GM18499 (cell line): ENCODE measurements at regions not wholly inside any gene's neighbourhood (a gene's known extent, or its start where the extent isn't known, plus 50 kb on each side); places are given as distances from the start of the nearest gene placed in this dataset.
"Not testable (repeated sequence)": the region's sequence is repeated elsewhere in the genome, so short reads cannot be mapped to it uniquely, and the experiment has no call there.

Experiments
- ATAC-seq: cut with Tn5 transposase; IDR thresholded peaks from one replicate; pipeline ENCODE4 v1.9.1; 2021; ENCODE audit warnings: moderate number of reproducible peaks; ENCODE audit not compliant: insufficient read depth, unreplicated experiment

DNA sequence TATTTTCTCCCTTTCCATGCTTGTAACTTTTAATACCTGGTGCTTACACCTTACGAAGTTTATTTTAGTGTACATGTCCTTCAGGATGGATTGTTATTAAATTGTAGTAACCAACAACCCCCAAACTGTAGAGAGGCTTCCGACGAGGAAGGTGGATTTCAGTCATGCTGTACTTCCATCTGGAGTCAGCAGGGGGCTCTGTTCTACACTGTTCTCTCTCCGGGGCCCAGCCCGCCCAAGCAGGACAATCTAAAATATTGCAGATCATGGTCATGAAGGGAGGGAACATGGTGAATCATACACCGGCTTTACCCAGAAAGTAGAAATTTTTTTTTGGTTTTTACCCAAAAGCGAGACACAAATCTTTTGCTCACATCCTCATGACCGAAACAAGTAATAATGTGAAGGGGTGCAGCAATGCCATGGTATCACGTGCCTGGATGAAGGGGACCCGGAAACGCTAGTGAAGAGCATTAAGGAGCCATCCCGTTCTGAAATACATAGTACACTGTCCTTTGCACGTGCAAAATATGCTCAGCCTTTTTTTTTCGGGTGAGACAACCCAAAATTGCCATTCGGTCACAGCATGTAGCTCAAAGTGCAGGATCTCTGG is 884.8 kb downstream of the EPHA4 start:
- no peak for ATAC-seq

DNA sequence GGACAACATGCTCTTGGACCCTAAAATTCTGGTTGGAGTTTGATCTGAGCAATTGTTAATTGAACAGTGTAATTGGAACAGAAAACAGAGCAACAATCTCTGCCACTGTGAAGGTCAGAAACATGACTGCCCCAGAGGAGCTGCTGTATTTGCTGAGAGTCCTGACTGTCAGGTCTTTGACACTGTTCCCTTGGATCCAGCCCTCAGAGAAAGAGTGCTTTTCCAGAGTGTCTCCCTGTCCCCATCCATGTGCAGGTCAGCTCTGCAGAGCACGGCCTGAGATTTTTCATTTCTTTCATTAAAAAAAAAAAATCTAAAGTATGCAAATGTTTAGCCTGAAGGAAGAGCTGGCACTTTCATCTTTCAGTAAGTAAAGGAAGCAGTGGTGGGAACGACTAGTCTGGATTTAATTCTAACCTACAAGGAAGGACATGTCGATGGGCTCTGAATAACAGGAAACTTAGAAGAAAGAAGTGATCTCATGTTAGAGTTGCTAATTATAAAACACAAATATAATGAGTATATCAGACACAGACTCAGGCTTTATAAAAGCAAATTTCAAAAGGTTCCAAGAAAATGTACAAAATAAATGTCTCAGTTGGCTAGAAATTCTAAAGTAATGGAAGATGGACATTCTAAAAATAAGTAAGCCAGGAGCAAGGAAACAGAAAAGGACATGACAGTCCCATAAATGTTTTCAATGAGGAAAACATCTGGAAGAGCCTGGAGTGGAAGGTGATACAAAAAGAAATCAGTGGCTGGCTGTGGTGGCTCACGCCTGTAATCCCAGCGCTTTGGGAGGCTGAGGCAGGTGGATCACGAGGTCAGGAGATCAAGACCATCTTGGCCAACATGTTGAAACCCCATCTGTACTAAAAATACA is 876.5 kb downstream of the EPHA4 start:
- ATAC-seq, result no peak

DNA sequence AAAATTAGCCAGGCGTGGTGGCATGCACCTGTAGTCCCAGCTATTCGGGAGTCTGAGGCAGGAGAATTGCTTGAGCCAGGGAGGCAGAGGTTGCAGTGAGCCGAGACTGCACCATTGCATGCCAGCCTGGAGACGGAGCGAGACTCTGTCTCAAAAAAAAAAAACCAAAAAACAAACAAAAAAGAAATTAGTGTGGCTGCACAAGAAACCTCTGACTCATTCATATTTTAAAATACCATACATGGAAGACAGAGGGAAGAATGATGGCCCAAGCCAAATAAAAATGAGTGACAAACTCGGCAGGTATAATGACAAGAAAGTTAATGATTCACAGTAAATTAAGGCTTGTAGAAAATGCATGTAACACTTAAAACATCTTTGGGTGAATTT is 875.8 kb downstream of the EPHA4 start:
- ATAC-seq, result no peak

DNA sequence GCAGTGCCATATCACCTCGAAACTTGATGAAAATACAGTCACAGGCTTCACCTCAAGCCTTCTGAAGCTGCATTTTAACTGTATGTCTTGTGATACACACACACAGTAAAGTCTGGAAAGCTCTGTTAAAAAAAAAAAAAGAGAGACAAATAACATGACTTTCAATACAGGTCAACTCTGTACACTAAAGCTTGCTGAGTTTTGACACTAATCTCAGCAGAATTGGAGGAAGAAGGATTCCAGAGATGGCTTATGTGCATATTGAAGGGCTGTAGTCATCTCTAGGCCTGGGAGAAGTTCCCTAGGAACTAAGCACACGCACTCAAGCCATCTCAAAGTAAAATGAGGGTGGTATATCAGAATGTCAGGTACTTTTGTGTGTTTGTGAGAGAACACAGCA is 875.1 kb downstream of the EPHA4 start:
- no peak for ATAC-seq

DNA sequence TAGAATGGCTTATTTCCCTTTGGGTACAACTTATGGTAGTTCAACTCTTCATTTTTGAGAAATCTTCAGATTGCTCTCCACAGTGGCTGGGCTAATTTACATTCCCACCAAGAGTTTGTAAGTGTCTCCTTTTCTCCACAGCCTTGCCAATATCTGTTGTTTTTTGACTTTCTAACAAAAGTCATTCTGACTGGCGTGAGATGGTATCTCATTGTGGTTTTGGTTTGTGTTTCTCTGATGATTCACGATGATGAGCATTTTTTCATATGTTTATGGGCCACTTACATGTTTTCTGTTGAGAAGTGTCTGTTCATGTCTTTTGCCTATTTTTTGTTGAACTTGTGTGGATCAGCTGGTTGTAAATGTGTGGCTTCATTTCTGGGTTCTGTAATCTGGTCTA is 871.0 kb downstream of the EPHA4 start:
- no peak for ATAC-seq

DNA sequence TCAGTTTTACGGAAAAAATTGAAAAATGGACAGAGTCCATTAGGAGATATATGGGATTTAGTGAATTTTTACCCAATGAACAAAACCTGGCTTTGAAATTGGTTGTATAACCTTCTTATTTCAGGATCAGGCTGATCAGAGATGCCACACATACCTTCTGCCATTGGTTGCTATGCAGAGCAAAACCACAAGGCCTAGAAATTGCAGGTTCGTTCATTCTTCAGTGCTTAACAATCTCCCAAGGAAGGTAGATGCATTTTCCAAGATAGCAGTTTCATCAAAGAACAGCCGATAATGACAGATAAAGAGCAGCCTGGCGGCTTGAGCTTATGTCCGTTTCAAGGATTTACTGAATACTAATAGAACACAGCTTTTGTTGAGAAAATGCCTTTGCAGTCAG is 868.8 kb downstream of the EPHA4 start:
- no peak for ATAC-seq

DNA sequence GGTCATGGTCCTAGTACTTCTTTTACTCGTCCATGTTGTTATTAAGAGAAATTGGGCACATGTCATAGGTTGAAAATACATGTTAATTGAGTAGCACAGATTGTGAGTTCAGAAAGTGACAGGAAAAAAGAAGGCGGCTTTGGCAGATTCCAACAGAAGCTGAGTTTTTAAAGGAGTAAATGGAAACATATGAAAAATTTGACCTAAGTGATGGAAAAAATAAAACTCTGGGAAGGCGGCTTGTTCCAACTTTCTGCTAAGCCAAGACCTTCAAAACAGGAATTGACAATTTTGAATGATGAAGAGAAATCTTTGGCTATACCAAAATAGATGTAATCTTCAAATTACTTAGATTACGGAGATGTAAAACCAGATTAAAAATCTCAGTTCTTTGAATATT is 868.0 kb downstream of the EPHA4 start:
- no peak for ATAC-seq

DNA sequence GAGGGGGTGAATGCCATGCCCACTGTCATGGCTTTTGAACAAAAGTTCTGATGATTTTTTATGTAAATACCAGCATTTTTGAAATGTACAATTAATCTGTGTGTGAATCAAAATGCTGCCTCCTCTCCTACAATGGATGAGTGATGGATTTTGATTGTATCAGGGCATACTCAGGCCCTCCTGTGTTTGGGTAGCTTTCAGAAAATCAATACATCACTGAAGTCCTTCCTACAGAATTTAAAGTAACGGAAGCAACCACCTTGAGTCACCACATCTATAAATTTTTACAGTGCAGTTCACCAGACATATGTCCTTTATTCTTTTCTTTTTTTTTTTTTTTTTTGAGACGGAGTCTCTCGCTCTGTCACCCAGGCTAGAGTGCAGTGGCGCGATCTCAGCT is 867.3 kb downstream of the EPHA4 start:
- ATAC-seq, result no peak

DNA sequence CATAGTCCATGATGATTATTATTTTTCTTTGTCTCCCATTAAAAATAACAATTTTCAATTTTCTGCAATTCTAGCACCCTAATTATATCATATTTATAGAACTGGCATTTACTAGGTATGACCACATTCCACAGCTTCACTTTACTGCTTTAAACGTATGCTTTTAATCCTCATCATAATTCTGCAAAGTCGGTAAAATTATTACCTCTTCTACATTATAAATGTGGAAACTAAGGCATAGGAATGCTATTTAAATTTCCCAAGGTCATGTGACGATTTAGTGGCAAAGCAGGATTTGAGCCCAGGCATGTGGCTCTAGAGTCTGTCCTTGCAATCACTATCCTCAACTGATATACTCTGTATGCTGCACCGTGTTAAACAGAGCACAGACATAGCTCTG is 866.4 kb downstream of the EPHA4 start:
- no peak for ATAC-seq

DNA sequence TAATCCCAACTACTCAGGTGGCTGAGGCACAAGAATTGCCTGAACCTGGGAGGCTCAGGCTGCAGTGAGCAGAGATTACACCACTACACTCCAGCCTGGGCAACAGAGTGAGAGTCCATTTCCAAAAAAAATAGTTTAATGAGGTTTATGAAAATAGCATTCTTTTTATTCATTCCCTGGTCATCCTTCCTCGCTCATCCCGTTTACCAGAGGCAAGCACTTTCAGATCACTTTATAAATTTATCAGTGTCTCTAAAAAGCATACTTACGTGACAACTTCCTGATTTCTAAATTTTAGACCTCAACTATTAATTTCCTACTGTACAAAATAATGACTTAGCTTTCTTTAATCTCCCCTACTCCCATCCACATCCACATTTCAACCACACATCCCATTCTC is 864.8 kb downstream of the EPHA4 start:
- no peak for ATAC-seq

DNA sequence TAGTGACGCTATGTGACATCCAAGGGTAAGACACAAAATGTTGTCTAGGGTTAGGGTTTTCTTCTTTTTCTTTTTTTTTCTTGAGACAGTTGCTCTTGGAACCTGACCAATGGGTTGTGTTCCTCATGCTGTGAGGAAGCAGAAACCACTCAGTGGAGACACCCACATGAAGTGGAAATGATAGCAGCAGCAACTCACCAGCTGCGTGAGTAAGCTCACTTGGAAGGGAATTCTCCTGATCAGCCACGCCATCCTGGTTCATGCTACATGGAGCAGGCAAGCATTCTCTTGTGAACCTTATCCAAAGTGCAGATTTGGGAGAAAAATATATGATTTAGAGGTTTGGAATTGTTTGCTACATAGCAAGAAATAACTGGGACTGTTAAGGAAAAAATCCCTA is 863.7 kb downstream of the EPHA4 start:
- no peak for ATAC-seq

DNA sequence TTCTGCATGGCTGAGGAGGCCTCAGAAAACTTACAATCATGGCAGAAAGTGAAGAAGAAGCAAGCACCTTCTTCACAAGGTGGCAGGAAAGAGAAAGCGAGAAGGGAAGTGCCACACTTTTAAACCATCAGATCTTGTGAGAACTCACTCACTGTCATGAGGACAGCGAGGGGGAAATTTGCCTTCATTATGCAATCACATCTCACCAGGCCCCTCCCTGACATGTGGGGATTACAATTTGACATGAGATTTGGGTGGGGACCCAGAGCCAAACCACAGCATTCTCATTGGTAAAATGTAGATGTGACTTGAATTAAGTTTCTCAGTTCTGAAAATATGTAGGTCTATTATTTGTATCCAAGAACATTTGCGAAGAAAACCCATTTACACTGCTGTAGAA is 854.8 kb downstream of the EPHA4 start:
- no peak for ATAC-seq

DNA sequence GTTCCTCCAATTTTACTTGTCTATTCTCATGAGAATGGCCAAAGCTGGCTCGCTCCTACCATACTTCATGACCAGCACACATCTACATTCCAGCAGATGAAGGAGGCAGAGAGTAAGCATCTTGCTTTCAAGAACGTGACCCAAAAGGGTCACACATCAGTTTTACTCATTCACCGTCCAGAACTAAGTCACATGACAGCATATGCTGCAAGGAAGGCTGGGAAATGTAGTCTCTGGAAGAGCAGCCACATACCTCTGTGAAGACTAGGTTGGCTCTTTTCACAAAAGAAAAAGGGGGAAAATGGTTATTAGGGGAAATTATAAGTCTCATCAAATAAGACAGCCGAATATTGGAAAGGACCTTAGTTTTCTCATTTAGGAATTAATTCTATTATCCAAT is 835.3 kb downstream of the EPHA4 start:
- ATAC-seq, result no peak

DNA sequence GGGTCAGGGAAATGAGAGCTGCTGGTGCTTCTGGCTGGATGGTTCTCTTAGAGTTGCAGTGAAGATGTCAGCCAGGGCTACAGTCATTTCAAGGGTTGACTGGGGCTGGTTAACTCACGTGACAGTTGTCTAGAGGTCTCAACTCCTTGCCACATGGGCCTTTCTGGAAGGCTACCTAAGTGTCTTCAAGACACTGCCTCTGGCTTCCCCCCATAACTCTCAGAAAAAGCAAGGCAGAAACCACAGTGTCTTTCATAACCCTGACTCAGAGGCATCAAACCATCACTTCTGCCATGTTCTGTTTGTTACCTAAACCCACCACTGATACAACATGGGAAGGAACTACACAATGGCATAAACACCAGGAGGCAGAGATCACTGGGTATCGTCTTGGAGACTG is 828.9 kb downstream of the EPHA4 start:
- no peak for ATAC-seq

DNA sequence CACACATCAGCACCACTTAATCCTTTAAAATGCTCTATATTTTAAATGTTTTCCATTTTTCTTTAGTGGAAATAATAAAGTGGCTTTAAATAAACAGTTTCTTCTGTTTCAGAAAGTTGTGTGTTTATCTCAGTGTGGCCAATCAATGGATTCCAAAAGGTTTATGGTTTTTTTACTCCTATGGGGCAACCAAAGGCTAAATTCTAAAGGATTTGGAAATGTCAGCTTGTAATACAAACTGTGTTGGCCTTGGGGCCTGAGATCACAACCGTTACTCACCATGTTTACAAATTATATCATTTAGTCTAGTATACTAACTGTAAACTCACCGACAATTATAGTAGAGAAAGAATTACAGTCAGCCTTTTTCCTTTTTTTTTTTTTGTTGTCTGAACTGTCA is 827.2 kb downstream of the EPHA4 start:
- no peak for ATAC-seq

DNA sequence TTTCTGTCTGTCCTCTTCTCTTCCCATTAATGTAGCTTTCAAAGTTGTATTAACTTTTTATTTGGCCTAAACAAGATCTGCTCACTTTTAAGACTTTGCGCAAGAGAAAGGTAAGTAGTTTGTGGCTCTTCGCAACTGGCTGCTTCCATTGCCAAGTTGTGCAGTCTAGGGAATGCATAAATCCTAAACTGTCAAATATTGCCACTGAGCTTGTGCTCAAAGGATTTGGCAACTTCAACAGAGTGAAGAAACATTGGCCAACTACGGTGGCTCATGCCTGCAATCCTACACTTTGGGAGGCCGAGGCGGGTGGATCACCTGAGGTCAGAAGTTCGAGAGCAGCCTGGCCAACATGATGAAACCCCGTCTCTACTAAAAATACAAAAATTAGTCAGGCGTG is 826.4 kb downstream of the EPHA4 start:
- ATAC-seq, result no peak

DNA sequence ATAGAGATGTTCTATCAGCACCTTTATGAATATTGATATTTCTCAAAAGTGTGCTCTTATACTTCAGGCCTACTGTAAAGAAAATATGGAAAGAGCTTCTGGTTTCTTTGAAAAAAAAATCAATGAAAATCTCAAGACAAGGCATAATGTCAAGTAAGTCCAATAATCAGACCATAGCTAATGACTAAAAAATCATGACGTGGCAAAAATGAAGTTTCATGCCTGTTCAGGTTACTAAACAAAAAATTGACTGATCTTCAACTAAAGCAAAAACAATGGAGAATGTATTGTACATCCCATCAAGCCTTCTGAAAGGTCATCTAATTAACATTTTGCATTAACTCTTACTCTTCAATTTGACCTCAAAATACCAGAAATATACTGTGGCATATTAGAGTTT is 824.4 kb downstream of the EPHA4 start:
- ATAC-seq, result no peak

DNA sequence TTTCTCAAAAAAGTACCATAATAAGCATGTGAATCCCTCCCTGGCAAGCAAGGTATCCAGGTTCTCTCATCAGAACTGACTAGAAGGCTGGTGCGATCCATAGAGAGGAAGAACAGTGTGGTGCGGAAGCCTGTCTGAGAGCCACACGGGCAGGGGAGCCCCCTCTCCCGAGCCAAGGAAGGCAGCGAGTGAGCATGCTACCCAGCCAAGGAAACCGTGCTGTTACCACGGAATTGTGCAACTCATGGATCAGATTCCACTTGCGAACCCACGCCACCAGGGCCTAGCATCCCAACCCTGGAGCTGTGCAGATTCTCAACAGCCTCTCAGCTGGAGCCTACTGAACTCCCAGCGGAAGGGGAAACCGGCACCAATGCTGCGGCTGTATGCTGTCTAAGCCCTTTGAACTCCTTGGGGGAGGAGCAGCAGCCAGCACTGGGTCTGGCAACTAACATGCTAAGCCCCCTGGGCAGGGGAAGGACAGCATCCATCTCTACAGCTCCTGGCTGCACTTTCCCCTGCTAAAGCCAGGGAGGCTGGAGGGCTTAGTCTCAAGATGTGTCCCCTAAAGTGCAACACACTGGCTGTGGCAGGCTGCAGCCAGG is 823.1 kb downstream of the EPHA4 start:
- no peak for ATAC-seq

DNA sequence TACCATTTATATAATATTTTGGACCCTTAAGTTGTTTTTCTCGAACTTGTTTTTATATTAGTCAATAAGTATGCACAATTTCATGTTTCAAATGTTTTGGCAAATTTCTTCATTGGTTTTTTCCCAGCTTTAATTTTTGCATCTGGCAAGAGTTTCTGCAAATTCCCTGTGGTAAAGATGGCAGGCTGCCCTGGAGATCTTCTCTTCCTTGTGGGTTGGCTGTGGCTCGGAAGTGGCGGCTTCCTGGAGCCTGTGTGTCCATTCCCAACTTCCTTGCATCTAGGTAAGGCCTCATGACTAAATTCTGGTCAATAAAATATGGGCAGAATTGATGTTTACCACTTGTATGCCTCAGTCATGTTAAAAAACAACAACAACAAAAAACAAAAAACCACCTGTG is 818.6 kb downstream of the EPHA4 start:
- no peak for ATAC-seq

DNA sequence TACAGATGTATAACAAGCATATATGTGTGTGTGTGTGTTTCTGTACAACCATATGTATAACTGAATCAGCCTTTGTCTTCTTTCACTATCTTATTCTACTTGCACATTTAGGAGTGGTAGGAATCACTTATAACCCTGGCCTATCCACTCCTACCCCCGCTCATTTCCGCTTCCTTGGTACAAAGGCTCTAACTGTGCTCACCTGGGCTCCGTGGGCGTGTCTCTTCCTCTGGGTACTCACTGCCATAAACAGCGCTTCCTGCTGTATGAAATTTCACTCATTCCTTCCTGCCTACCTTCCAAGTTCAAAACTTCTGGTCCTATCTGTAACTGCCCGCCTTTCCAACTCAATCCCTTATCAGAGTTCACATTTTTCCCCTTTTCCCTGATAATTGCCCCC is 815.5 kb downstream of the EPHA4 start:
- ATAC-seq, result no peak

DNA sequence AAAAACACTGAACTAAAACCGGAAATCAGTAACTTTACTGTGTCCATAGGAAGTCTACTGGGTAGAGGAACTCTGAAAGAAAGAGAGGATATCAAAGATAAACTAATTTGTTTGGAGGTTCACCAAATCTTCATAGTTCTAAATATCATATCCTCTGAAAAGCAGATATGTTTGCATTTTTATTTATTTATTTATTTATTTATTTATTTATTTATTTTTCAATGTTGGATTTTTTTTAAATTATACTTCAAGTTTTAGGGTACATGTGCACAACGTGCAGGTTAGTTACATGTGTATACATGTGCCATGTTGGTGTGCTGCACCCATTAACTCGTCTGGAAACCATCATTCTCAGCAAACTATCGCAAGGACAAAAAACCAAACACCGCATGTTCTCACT is 813.7 kb downstream of the EPHA4 start:
- not testable (repeated sequence) for ATAC-seq

DNA sequence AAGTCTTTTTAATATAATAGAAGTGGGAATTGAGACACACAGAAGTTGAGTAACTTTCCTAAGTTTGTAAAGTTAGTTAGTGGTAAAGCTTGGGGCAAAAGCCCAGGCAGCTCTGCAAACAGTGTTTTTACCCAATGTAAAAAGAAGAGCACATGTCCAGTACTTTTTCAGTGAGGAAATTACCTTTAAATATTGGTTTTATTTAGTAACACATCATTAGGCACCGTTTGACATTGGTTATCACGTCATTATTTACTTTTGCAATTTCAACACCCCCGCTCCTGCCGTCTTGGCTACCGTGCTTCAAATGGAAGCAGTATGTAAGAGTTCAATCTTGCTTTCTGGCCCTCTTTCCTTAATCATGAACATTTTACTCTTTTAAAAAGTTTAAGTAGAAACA is 807.9 kb downstream of the EPHA4 start:
- no peak for ATAC-seq
